ENCODE measurements at regions not wholly inside any gene's neighbourhood (a gene's known extent, or its start where the extent isn't known, plus 50 kb on each side); places are given as distances from the start of the nearest gene placed in this dataset.

- Histone ChIP-seq H3K4me3 (ENCODE audit: low read depth, low read length) (no peak overlapping the region), H3K27ac (ENCODE audit: low read depth, low read length) (no peak overlapping the region), H3K9me3 (ENCODE audit: control insufficient read depth, insufficient read depth, low read length) (no peaks in the 10 kb centered on the region), H3K27me3 (ENCODE audit: control insufficient read depth, insufficient read depth, low read length) (no peaks in the 10 kb centered on the region)
- TF ChIP-seq, protein P1, sequence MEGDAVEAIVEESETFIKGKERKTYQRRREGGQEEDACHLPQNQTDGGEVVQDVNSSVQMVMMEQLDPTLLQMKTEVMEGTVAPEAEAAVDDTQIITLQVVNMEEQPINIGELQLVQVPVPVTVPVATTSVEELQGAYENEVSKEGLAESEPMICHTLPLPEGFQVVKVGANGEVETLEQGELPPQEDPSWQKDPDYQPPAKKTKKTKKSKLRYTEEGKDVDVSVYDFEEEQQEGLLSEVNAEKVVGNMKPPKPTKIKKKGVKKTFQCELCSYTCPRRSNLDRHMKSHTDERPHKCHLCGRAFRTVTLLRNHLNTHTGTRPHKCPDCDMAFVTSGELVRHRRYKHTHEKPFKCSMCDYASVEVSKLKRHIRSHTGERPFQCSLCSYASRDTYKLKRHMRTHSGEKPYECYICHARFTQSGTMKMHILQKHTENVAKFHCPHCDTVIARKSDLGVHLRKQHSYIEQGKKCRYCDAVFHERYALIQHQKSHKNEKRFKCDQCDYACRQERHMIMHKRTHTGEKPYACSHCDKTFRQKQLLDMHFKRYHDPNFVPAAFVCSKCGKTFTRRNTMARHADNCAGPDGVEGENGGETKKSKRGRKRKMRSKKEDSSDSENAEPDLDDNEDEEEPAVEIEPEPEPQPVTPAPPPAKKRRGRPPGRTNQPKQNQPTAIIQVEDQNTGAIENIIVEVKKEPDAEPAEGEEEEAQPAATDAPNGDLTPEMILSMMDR (IDR thresholded peaks at IDR 0.05; ENCODE audit: low read depth, low read length): no peak
- POLR2A ChIA-PET: no interaction called here
- CTCF ChIA-PET: no interaction called here
- DNase-seq (ENCODE audit: low read depth, low spot score): no peak
Observed at GRCh38 chr9:115790520-115790919, 363.1 kb upstream of the PAPPA start.

DNA sequence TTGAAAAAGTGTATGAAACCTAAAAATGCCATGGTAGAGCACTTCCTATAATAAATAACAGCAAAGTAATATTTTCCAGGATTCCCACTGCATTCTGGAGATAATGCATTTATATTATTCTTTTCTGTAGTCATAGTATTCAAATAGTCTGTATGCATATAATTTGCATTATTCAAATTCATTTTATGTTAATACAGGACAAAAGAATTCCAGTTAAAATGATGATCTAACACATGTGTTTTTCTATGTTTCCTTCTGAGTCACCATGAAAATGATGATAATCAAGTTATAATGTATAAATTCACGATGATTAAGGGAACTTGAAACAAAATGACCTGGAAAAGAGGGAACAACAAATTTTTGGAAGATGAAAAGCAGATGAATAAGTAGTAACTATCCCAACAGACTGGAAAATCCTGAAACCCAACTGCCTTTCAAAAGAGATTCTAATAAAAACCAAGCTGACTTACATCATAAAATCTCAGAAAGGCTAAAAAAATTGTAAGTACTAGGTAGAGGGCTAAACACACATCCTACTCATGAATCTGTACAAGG is 358.6 kb upstream of the PAPPA start:
- POLR2A ChIA-PET: no interaction called here
- no peaks in the 10 kb centered on the region for H3K9me3 ChIP-seq (ENCODE audit: control insufficient read depth, insufficient read depth, low read length)
- CTCF ChIA-PET: no interaction called here
- no peak overlapping the region for H3K27ac ChIP-seq (ENCODE audit: low read depth, low read length)
- H3K4me3 ChIP-seq (ENCODE audit: low read depth, low read length): no peak overlapping the region
- TF ChIP-seq, protein P1 (IDR thresholded peaks at IDR 0.05; ENCODE audit: low read depth, low read length): no peak
- no peak for DNase-seq (ENCODE audit: low read depth, low spot score)
- H3K27me3 ChIP-seq (ENCODE audit: control insufficient read depth, insufficient read depth, low read length): no peaks in the 10 kb centered on the region

DNA sequence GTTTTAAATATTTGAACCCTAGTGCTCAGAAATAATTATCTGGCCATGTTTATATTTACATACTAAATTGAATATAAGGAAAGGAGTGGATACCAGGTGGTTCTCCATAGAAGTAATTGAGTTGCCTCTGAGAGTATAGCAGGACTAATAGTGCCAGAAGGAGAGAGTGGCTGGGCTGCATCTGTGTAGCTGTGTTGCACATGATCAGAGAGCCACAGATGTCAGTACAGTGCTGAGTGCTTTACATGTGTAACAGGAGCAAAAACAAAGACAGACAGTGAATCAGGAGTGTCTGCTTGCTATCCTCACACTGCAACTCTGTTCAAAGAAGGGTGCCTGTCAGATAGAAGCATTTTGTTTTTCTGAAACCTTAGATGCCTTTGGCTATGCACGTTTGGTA is 353.9 kb upstream of the PAPPA start:
- no peaks in the 10 kb centered on the region for H3K9me3 ChIP-seq (ENCODE audit: control insufficient read depth, insufficient read depth, low read length)
- ChIA-PET POLR2A (no interaction called here), CTCF (interaction anchor here (1.0 kb wide), 1 partner anchor 11 kb away, joined by 4 read pairs; no protein-coding TSS in a partner anchor)
- TF ChIP-seq, protein P1 (IDR thresholded peaks at IDR 0.05; ENCODE audit: low read depth, low read length): no peak
- no peak overlapping the region for H3K4me3 ChIP-seq (ENCODE audit: low read depth, low read length)
- no peaks in the 10 kb centered on the region for H3K27me3 ChIP-seq (ENCODE audit: control insufficient read depth, insufficient read depth, low read length)
- DNase-seq (ENCODE audit: low read depth, low spot score): no peak
- H3K27ac ChIP-seq (ENCODE audit: low read depth, low read length): no peak overlapping the region

DNA sequence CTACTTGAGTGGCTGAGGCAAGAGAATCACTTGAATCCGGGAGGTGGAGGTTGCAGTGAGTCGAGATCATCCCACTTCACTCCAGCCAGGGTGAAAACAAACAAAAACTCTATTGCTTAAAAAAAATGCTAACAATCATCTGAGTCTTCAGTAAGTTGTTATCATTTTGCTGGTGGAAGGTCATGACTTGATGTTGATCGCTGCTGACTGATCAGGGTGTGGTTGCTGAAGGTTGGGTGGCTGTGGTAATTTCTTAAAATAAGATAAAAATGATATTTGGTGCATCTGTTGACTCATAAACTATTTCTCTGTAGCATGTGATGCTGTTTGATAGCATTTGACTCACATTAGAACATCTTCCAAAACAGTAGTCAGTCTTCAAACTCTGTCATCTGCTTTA is 349.4 kb upstream of the PAPPA start:
- CTCF ChIA-PET: no interaction called here
- TF ChIP-seq, protein P1 (IDR thresholded peaks at IDR 0.05; ENCODE audit: low read depth, low read length): no peak
- DNase-seq (ENCODE audit: low read depth, low spot score): no peak

DNA sequence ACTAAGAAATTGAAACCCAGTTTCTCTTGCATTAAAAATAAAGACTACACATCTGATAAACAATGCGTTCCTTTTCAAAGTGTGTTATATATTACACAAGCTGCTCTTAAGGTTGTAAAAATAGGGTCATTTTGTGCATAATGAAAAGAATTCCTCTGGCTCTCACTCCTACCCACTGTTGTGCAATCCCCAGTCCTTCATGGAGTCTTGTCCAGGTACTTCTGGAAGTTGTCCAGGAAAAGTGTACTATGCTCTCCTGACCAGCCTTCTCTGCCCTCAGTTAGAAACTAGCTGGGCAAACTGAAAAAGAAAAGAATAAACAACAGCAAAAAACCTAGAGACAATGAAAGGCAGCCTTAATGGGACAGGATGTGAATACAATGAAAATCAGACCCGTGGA is 345.5 kb upstream of the PAPPA start:
- CTCF ChIA-PET: no interaction called here
- TF ChIP-seq, protein P1 (IDR thresholded peaks at IDR 0.05; ENCODE audit: low read depth, low read length): no peak
- no peak overlapping the region for H3K4me3 ChIP-seq (ENCODE audit: low read depth, low read length)
- no peak for DNase-seq (ENCODE audit: low read depth, low spot score)
- no peak overlapping the region for H3K27ac ChIP-seq (ENCODE audit: low read depth, low read length)
- H3K27me3 ChIP-seq (ENCODE audit: control insufficient read depth, insufficient read depth, low read length): no peaks in the 10 kb centered on the region
- POLR2A ChIA-PET: no interaction called here
- no peaks in the 10 kb centered on the region for H3K9me3 ChIP-seq (ENCODE audit: control insufficient read depth, insufficient read depth, low read length)

More for the DNA sequence above, 349.4 kb upstream of the PAPPA start:
- Histone ChIP-seq H3K9me3 (ENCODE audit: control insufficient read depth, insufficient read depth, low read length) (no peaks in the 10 kb centered on the region), H3K4me3 (ENCODE audit: low read depth, low read length) (no peak overlapping the region), H3K27ac (ENCODE audit: low read depth, low read length) (no peak overlapping the region), H3K27me3 (ENCODE audit: control insufficient read depth, insufficient read depth, low read length) (no peaks in the 10 kb centered on the region)
- POLR2A ChIA-PET: no interaction called here
